ENCODE measurements at regions not wholly inside any gene's neighbourhood (a gene's known extent, or its start where the extent isn't known, plus 50 kb on each side); places are given as distances from the start of the nearest gene placed in this dataset.

DNA sequence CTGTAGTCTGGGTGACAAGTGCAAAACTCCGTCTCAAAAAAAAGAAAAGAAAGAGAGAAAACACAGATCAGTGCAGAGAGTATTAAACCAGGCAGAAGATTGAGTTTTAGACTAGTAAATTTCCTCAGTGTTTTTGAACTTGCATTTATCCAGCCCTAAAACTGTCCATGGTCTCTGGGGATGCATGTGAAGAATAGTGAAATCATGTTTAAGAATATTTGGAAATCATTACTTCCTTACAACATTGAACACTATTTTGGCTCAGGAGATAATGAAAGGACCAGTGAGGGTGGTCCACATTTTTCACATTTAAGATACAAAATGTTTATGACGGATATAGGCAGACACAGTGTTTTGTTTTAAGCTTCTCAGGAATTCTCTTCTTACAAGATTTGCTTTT lies 195.8 kb upstream of the RASGEF1B start:
- TF ChIP-seq, protein P1, sequence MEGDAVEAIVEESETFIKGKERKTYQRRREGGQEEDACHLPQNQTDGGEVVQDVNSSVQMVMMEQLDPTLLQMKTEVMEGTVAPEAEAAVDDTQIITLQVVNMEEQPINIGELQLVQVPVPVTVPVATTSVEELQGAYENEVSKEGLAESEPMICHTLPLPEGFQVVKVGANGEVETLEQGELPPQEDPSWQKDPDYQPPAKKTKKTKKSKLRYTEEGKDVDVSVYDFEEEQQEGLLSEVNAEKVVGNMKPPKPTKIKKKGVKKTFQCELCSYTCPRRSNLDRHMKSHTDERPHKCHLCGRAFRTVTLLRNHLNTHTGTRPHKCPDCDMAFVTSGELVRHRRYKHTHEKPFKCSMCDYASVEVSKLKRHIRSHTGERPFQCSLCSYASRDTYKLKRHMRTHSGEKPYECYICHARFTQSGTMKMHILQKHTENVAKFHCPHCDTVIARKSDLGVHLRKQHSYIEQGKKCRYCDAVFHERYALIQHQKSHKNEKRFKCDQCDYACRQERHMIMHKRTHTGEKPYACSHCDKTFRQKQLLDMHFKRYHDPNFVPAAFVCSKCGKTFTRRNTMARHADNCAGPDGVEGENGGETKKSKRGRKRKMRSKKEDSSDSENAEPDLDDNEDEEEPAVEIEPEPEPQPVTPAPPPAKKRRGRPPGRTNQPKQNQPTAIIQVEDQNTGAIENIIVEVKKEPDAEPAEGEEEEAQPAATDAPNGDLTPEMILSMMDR (IDR thresholded peaks at IDR 0.05) = no peak
- TF ChIP-seq POLR2AphosphoS5 (IDR thresholded peaks at IDR 0.05) (no peak), POLR2A (IDR thresholded peaks at IDR 0.05) (no peak)
